H9 (cell line): ENCODE measurements at regions not wholly inside any gene's neighbourhood (a gene's known extent, or its start where the extent isn't known, plus 50 kb on each side); places are given as distances from the start of the nearest gene placed in this dataset.

Experiments used
- DNase-seq: peaks from one replicate; pipeline ENCODE4 v3.0.0-alpha.2; 2017
- H2AFZ ChIP-seq: one replicate; pipeline ENCODE4 v1.6.1; 2013; ENCODE audit warnings: mild to moderate bottlenecking, low read length, control low read depth, moderate library complexity
- H2AK5ac ChIP-seq: 2 replicates; pipeline ENCODE4 v1.6.1; 2013; ENCODE audit warnings: low read length, control low read depth, mixed read lengths; ENCODE audit not compliant: insufficient read length
- H2BK120ac ChIP-seq: one replicate; pipeline ENCODE4 v1.6.1; 2013; ENCODE audit warnings: low read depth, mild to moderate bottlenecking, low read length, control low read depth, inconsistent platforms; ENCODE audit not compliant: poor library complexity, severe bottlenecking
- H2BK12ac ChIP-seq: 2 replicates; pipeline ENCODE4 v1.6.1; 2013; ENCODE audit warnings: low read length, control low read depth, mixed read lengths, low read depth; ENCODE audit not compliant: insufficient read length
- H2BK15ac ChIP-seq: 2 replicates; pipeline ENCODE4 v1.6.1; 2013; ENCODE audit warnings: low read depth, low read length, control low read depth
- H2BK20ac ChIP-seq: one replicate; pipeline ENCODE4 v1.6.1; 2013; ENCODE audit warnings: low read depth, mild to moderate bottlenecking, low read length, control low read depth, inconsistent platforms; ENCODE audit not compliant: poor library complexity, severe bottlenecking
- H2BK5ac ChIP-seq: 2 replicates; pipeline ENCODE4 v1.6.1; 2013; ENCODE audit warnings: low read length, control low read depth, mixed read lengths; ENCODE audit not compliant: insufficient read length
- H3K14ac ChIP-seq: 2 replicates; pipeline ENCODE4 v1.6.1; 2013; ENCODE audit warnings: low read length, control low read depth; ENCODE audit not compliant: insufficient read depth
- H3K18ac ChIP-seq: 2 replicates; pipeline ENCODE4 v1.6.1; 2013; ENCODE audit warnings: low read depth, mild to moderate bottlenecking, mixed read lengths, low read length, control low read depth; ENCODE audit not compliant: insufficient read length
- H3K23ac ChIP-seq: 2 replicates; pipeline ENCODE4 v1.6.1; 2013; ENCODE audit warnings: low read length, control low read depth, mixed read lengths, low read depth; ENCODE audit not compliant: insufficient read length
- H3K23me2 ChIP-seq: 2 replicates; pipeline ENCODE4 v1.6.1; 2013; ENCODE audit warnings: low read depth, mild to moderate bottlenecking, mixed read lengths, low read length, control low read depth; ENCODE audit not compliant: insufficient read length, poor library complexity, severe bottlenecking
- H3K27ac ChIP-seq: 2 replicates; pipeline ENCODE4 v1.5.1; 2013; ENCODE audit warnings: low read length, control low read depth, mixed read lengths, low read depth; ENCODE audit not compliant: insufficient read length
- H3K27me3 ChIP-seq: 2 replicates; pipeline ENCODE4 v1.6.1; 2013; ENCODE audit warnings: low read length, control low read depth, inconsistent platforms; ENCODE audit not compliant: insufficient read depth
- H3K4ac ChIP-seq: 2 replicates; pipeline ENCODE4 v1.6.1; 2013; ENCODE audit warnings: low read depth, mild to moderate bottlenecking, control low read depth, inconsistent platforms, low read length, moderate library complexity
- H3K4me1 ChIP-seq: 2 replicates; pipeline ENCODE4 v1.6.1; 2013; ENCODE audit warnings: low read length, control low read depth, inconsistent platforms; ENCODE audit not compliant: insufficient read depth
- H3K4me2 ChIP-seq: 2 replicates; pipeline ENCODE4 v1.6.1; 2013; ENCODE audit warnings: low read length, control low read depth, mixed read lengths; ENCODE audit not compliant: insufficient read length, insufficient read depth
- H3K56ac ChIP-seq: 2 replicates; pipeline ENCODE4 v1.6.1; 2013; ENCODE audit warnings: low read depth, mild to moderate bottlenecking, mixed read lengths, low read length, control low read depth; ENCODE audit not compliant: insufficient read length
- H3K79me1 ChIP-seq: 2 replicates; pipeline ENCODE4 v1.6.1; 2013; ENCODE audit warnings: low read depth, mild to moderate bottlenecking, moderate library complexity, low read length, control low read depth, inconsistent platforms; ENCODE audit not compliant: insufficient read depth, poor library complexity, severe bottlenecking
- H3K79me2 ChIP-seq: 2 replicates; pipeline ENCODE4 v1.6.1; 2013; ENCODE audit warnings: low read length, control low read depth, inconsistent platforms; ENCODE audit not compliant: insufficient read depth
- H3K9ac ChIP-seq: 2 replicates; pipeline ENCODE4 v1.6.1; 2013; ENCODE audit warnings: low read length, control low read depth, mixed read lengths; ENCODE audit not compliant: insufficient read length; ENCODE audit errors: extremely low read depth
- H3K9me3 ChIP-seq: one replicate; pipeline ENCODE4 v1.6.1; 2013; ENCODE audit warnings: low read depth, low read length, inconsistent platforms; ENCODE audit not compliant: control insufficient read depth
- H3T11ph ChIP-seq: one replicate; pipeline ENCODE4 v1.6.1; 2013; ENCODE audit warnings: mild to moderate bottlenecking, low read length, control low read depth, inconsistent platforms
- H4K20me1 ChIP-seq: one replicate; pipeline ENCODE4 v1.6.1; 2013; ENCODE audit not compliant: control insufficient read depth, insufficient read length, insufficient read depth
- H4K5ac ChIP-seq: 2 replicates; pipeline ENCODE4 v1.6.1; 2013; ENCODE audit warnings: low read depth, mild to moderate bottlenecking, mixed read lengths, low read length, control low read depth; ENCODE audit not compliant: insufficient read length
- H4K8ac ChIP-seq: replicated peaks from 2 replicates; pipeline ENCODE4 v1.6.1; 2013; ENCODE audit warnings: low read length, control low read depth, mixed read lengths, low read depth; ENCODE audit not compliant: insufficient read length
- H4K91ac ChIP-seq: 2 replicates; pipeline ENCODE4 v1.6.1; 2013; ENCODE audit warnings: low read depth, mild to moderate bottlenecking, moderate library complexity, mixed read lengths, low read length, control low read depth; ENCODE audit not compliant: insufficient read length
- H3K27ac Mint-ChIP-seq, 3 experiments: 2 replicates in 2 of 3; 3 replicates in 1 of 3; pipeline ENCODE4 v1.8.0; 2020 to 2021; ENCODE audit warnings: mixed read lengths in 3 of 3, mild to moderate bottlenecking in 1 of 3, moderate library complexity in 1 of 3
- H3K27me3 Mint-ChIP-seq: 2 replicates; pipeline ENCODE4 v1.8.0; 2021; ENCODE audit warnings: low read depth, mild to moderate bottlenecking, moderate library complexity, mixed read lengths
- H3K36me3 Mint-ChIP-seq, 3 experiments: 2 replicates in 2 of 3; 3 replicates in 1 of 3; pipeline ENCODE4 v1.8.0; 2020 to 2021; ENCODE audit warnings: low read depth in 3 of 3, mixed read lengths in 3 of 3; ENCODE audit not compliant: insufficient read depth in 1 of 3
- H3K4me1 Mint-ChIP-seq, 2 experiments: 2 replicates each; pipeline ENCODE4 v1.8.0; 2020; ENCODE audit warnings: mixed read lengths in 2 of 2
- H3K4me3 Mint-ChIP-seq, 2 experiments: 2 replicates in 1 of 2; 3 replicates in 1 of 2; pipeline ENCODE4 v1.8.0; 2020 to 2021; ENCODE audit warnings: mild to moderate bottlenecking in 2 of 2, mixed read lengths in 2 of 2, moderate library complexity in 1 of 2
- H3K9me3 Mint-ChIP-seq, 2 experiments: 2 replicates in 1 of 2; 3 replicates in 1 of 2; pipeline ENCODE4 v1.8.0; 2020; ENCODE audit warnings: mild to moderate bottlenecking in 2 of 2, mixed read lengths in 2 of 2, moderate library complexity in 1 of 2
- WGBS: extraction: QIAGEN DNeasy Blood & Tissue Kit; methylation state at CpG from one replicate; pipeline ENCODE4 v1.1.7; 2013; ENCODE audit warnings: missing lambda C conversion rate, low lambda C conversion rate, mixed read lengths; ENCODE audit not compliant: insufficient read length; ENCODE audit errors: extremely low coverage; 5-methylcytosine and 5-hydroxymethylcytosine counted together
- TF ChIP-seq, protein P1 (sequence below): fragments of 200-600 bp; sonication (generic); conservative IDR thresholded peaks from 3 replicates; pipeline ENCODE4 v1.8.0; 2021; ENCODE audit warnings: antibody characterized with exemption, mild to moderate bottlenecking

DNA sequence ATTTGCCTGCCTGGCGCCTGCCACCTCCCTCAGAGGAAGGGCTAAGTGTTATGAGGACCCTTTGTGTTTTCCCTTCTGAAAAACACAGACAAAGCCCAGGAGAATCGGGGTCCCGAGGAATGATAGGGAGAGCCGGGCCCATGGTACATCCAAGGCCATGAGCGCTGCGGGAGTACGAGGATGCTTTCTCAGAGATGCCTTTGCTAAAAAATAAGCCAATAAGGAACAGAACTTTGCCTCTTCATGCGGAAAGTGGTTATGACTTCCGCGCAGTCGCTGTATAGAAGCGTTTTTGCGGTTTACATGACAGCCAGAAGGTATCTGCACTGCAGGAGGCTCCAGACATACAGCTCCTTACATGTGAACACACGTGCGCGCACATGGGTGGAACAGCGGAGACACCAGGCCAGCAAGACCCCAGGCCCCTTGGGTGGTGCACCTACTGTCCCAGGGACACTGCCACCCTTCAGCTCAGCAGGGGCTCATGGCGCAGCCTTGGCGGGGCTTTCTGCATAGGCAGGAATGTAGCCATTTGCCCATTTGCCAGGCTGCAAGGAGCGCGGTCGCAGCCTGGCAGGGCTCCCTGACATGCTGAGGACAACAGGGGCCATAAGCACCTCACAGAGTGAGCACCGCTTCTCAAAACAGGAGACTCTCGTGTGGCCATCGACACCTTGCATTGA lies 252.4 kb upstream of the SALL3 start:
- Mint-ChIP-seq H3K27ac (no peak overlapping the region), H3K36me3 (no peaks in the 10 kb centered on the region), H3K9me3 (no peaks in the 10 kb centered on the region), H3K27me3 (peaks cover 10% of the 10 kb centered on the region), H3K4me1 (peaks cover 26 to 32% of the 10 kb centered on the region in 2 experiments), H3K4me3 (no peak overlapping the region)
- H4K91ac ChIP-seq: no peak overlapping the region
- H2BK12ac ChIP-seq: no peak overlapping the region
- no peaks in the 10 kb centered on the region for H3K9me3 ChIP-seq
- H3K9ac ChIP-seq: no peak overlapping the region
- H3K18ac ChIP-seq: no peak overlapping the region
- H2BK20ac ChIP-seq: no peak overlapping the region
- H3K27me3 ChIP-seq: no peaks in the 10 kb centered on the region
- H2BK120ac ChIP-seq: no peak overlapping the region
- no peak overlapping the region for H2BK5ac ChIP-seq
- TF ChIP-seq, protein P1, sequence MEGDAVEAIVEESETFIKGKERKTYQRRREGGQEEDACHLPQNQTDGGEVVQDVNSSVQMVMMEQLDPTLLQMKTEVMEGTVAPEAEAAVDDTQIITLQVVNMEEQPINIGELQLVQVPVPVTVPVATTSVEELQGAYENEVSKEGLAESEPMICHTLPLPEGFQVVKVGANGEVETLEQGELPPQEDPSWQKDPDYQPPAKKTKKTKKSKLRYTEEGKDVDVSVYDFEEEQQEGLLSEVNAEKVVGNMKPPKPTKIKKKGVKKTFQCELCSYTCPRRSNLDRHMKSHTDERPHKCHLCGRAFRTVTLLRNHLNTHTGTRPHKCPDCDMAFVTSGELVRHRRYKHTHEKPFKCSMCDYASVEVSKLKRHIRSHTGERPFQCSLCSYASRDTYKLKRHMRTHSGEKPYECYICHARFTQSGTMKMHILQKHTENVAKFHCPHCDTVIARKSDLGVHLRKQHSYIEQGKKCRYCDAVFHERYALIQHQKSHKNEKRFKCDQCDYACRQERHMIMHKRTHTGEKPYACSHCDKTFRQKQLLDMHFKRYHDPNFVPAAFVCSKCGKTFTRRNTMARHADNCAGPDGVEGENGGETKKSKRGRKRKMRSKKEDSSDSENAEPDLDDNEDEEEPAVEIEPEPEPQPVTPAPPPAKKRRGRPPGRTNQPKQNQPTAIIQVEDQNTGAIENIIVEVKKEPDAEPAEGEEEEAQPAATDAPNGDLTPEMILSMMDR: no peak
- no peak overlapping the region for H3K4ac ChIP-seq
- no peaks in the 10 kb centered on the region for H3K23me2 ChIP-seq
- no peak overlapping the region for H4K8ac ChIP-seq
- DNase-seq: peak; percentile 21
- H3K27ac ChIP-seq: no peak overlapping the region
- H2AK5ac ChIP-seq: no peak overlapping the region
- H3K79me2 ChIP-seq: no peaks in the 10 kb centered on the region
- H4K20me1 ChIP-seq: no peaks in the 10 kb centered on the region
- no CpG with 5 or more reads among the region's 25 CpGs for WGBS
- no peak overlapping the region for H3T11ph ChIP-seq
- H3K4me2 ChIP-seq: no peak overlapping the region
- peaks cover 10% of the 10 kb centered on the region; the same call in 1 of the 2 replicates for H3K4me1 ChIP-seq
- H3K14ac ChIP-seq: no peak overlapping the region
- H4K5ac ChIP-seq: no peak overlapping the region
- H2AFZ ChIP-seq: no peak overlapping the region
- no peak overlapping the region for H2BK15ac ChIP-seq
- H3K56ac ChIP-seq: no peak overlapping the region
- H3K23ac ChIP-seq: no peak overlapping the region
- H3K79me1 ChIP-seq: no peaks in the 10 kb centered on the region
